ENCODE measurements at regions not wholly inside any gene's neighbourhood (a gene's known extent, or its start where the extent isn't known, plus 50 kb on each side); places are given as distances from the start of the nearest gene placed in this dataset.

GRCh38 chr4:111267786-111268185 lies 644.9 kb upstream of the PITX2 start:
- no peaks in the 10 kb centered on the region for H3K4me1 Mint-ChIP-seq (ENCODE audit: unreplicated experiment)
- TF ChIP-seq CTCF (conservative IDR thresholded peaks at IDR 0.05) = no peak
- no peaks in the 10 kb centered on the region for H3K9me3 Mint-ChIP-seq
- no peak for DNase-seq (ENCODE audit: extremely low spot score, unreplicated experiment)
- H3K27ac Mint-ChIP-seq = no peak overlapping the region
- H3K36me3 Mint-ChIP-seq = no peaks in the 10 kb centered on the region
- peaks cover 3% of the 10 kb centered on the region for H3K27me3 Mint-ChIP-seq
- H3K4me3 Mint-ChIP-seq = no peak overlapping the region

GRCh38 chr4:111268769-111269414 lies 646.0 kb upstream of the PITX2 start:
- no peak overlapping the region for H3K27ac Mint-ChIP-seq
- no peaks in the 10 kb centered on the region for H3K36me3 Mint-ChIP-seq
- H3K4me1 Mint-ChIP-seq (ENCODE audit: unreplicated experiment) = no peaks in the 10 kb centered on the region
- H3K9me3 Mint-ChIP-seq = no peaks in the 10 kb centered on the region
- peaks cover 3% of the 10 kb centered on the region for H3K27me3 Mint-ChIP-seq
- no peak for TF ChIP-seq CTCF (conservative IDR thresholded peaks at IDR 0.05)
- DNase-seq (ENCODE audit: extremely low spot score, unreplicated experiment) = no peak
- no peak overlapping the region for H3K4me3 Mint-ChIP-seq

GRCh38 chr4:111269439-111269838 lies 646.6 kb upstream of the PITX2 start:
- H3K36me3 Mint-ChIP-seq = no peaks in the 10 kb centered on the region
- no peak for DNase-seq (ENCODE audit: extremely low spot score, unreplicated experiment)
- H3K27me3 Mint-ChIP-seq = peaks cover 3% of the 10 kb centered on the region
- no peak overlapping the region for H3K4me3 Mint-ChIP-seq
- H3K9me3 Mint-ChIP-seq = no peaks in the 10 kb centered on the region
- TF ChIP-seq CTCF (conservative IDR thresholded peaks at IDR 0.05) = no peak
- no peak overlapping the region for H3K27ac Mint-ChIP-seq
- H3K4me1 Mint-ChIP-seq (ENCODE audit: unreplicated experiment) = no peaks in the 10 kb centered on the region

GRCh38 chr4:111274060-111274459 lies 651.2 kb upstream of the PITX2 start:
- Mint-ChIP-seq H3K36me3 (no peaks in the 10 kb centered on the region), H3K4me1 (ENCODE audit: unreplicated experiment) (no peaks in the 10 kb centered on the region), H3K4me3 (no peak overlapping the region), H3K27ac (no peak overlapping the region), H3K9me3 (no peaks in the 10 kb centered on the region), H3K27me3 (peaks cover 16% of the 10 kb centered on the region)
- TF ChIP-seq CTCF (conservative IDR thresholded peaks at IDR 0.05) = no peak
- no peak for DNase-seq (ENCODE audit: extremely low spot score, unreplicated experiment)

GRCh38 chr4:111274486-111274885 lies 651.6 kb upstream of the PITX2 start:
- TF ChIP-seq CTCF (conservative IDR thresholded peaks at IDR 0.05) = no peak
- H3K9me3 Mint-ChIP-seq = no peaks in the 10 kb centered on the region
- peaks cover 16% of the 10 kb centered on the region for H3K27me3 Mint-ChIP-seq
- no peaks in the 10 kb centered on the region for H3K4me1 Mint-ChIP-seq (ENCODE audit: unreplicated experiment)
- no peak overlapping the region for H3K27ac Mint-ChIP-seq
- H3K36me3 Mint-ChIP-seq = no peaks in the 10 kb centered on the region
- H3K4me3 Mint-ChIP-seq = no peak overlapping the region
- no peak for DNase-seq (ENCODE audit: extremely low spot score, unreplicated experiment)

GRCh38 chr4:111281219-111281618 lies 658.3 kb upstream of the PITX2 start:
- peaks cover 27% of the 10 kb centered on the region for H3K27me3 Mint-ChIP-seq
- TF ChIP-seq CTCF (conservative IDR thresholded peaks at IDR 0.05) = no peak
- H3K9me3 Mint-ChIP-seq = no peaks in the 10 kb centered on the region
- H3K4me3 Mint-ChIP-seq = no peak overlapping the region
- no peaks in the 10 kb centered on the region for H3K4me1 Mint-ChIP-seq (ENCODE audit: unreplicated experiment)
- DNase-seq (ENCODE audit: extremely low spot score, unreplicated experiment) = no peak
- H3K36me3 Mint-ChIP-seq = no peaks in the 10 kb centered on the region
- H3K27ac Mint-ChIP-seq = no peak overlapping the region

Measured in type B pancreatic cell (in vitro differentiated cells).